ENCODE measurements at regions not wholly inside any gene's neighbourhood (a gene's known extent, or its start where the extent isn't known, plus 50 kb on each side); places are given as distances from the start of the nearest gene placed in this dataset.

DNA sequence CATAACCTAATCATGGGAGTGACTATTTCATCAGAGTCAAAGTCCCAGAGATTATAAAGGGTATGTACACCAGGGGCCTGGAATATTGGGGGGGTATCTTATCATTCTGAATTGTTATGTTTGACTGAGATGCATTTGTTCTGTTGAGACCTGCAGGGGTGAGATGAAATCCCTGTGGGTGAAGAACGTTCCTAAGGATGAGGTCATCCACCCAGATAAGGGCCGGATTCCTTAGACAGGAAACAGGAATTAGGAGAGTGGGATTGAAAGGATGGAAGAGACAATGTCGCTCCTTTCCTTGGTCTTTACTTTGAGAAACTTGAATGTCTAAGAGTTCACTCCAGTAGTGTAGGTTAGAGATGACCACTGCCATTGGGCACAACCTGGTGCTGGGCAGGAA is 54.7 kb downstream of the GAS1 start:
- TF ChIP-seq, protein P1, sequence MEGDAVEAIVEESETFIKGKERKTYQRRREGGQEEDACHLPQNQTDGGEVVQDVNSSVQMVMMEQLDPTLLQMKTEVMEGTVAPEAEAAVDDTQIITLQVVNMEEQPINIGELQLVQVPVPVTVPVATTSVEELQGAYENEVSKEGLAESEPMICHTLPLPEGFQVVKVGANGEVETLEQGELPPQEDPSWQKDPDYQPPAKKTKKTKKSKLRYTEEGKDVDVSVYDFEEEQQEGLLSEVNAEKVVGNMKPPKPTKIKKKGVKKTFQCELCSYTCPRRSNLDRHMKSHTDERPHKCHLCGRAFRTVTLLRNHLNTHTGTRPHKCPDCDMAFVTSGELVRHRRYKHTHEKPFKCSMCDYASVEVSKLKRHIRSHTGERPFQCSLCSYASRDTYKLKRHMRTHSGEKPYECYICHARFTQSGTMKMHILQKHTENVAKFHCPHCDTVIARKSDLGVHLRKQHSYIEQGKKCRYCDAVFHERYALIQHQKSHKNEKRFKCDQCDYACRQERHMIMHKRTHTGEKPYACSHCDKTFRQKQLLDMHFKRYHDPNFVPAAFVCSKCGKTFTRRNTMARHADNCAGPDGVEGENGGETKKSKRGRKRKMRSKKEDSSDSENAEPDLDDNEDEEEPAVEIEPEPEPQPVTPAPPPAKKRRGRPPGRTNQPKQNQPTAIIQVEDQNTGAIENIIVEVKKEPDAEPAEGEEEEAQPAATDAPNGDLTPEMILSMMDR (IDR thresholded peaks at IDR 0.05; ENCODE audit: low read depth, low read length, poor library complexity, severe bottlenecking): no peak
- no peak for TF ChIP-seq EZH2phosphoT487 (IDR thresholded peaks at IDR 0.05; ENCODE audit: borderline replicate concordance, low read length)

All from DOHH2 (cell line).